Ammon's horn (tissue), 1 donor: ENCODE measurements at regions not wholly inside any gene's neighbourhood (a gene's known extent, or its start where the extent isn't known, plus 50 kb on each side); places are given as distances from the start of the nearest gene placed in this dataset.
A peak's percentile ranks its signal among the peaks of the same experiment; 100 is the strongest.

Experiments used
- DNase-seq: peaks from one replicate; pipeline ENCODE4 v3.0.0-alpha.2; 2016; ENCODE audit warnings: low spot score

DNA sequence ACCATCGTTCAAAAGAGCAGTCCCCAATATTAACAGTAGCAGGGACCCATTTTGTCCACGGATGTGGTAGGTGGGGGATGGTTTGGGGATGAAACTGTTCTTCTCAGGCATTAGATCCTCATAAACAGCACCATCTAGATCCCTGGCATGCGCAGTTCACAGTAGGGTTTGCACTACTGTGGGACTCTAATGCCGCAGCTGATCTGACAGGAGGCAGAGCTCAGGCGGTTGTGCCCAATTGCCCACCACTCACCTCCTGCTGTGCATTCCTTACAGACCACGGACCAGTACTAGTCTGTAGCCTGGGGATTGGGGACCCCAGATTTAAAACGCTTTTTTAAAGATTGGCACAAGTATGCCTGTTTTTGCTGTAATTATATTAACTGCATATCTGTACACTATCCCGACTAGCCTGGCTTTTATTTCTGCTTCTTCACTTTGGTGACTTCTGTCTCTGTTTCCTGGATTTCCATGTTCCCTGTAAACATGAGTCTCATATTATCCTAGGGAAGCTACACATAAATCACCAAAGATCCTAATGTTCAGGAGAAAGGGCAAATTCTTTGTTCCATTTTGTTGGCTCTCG is 163.3 kb upstream of the AKR1E2 start:
- DNase-seq = no peak

DNA sequence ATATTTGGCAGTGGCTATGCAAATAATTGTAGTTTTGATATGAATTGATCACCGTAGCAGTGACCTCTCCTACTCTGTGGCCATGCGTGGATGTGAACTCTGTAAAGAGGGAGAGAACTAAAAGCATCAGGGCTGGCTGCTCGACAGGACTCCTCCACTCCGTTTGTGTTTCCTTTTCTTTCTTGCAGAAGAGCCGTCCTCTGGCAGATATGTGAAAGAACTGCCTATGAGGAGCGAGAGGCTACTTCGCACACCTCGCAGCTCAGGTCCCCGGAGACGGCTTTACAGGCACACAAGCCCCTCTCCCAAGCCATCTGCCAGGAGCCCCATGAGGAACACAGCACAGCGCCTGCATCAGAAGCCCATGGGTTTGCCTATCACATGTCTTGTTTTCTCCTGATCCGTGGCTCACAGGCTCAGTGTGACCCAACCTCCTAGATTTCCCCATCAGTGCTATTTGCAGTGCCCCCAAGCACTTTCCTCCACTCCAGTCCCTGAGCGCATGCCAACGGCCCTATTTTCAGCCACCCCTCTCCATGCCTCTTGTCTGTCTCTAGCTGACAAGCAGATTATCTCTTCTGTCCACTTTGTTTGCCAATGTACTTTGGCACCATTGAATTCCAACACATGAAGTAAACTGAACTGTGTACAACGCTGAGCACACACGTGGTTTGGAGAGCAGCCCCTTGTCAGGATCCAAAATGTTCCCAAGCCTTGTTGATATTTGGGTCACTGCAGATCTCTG is 164.3 kb upstream of the AKR1E2 start:
- DNase-seq = no peak

DNA sequence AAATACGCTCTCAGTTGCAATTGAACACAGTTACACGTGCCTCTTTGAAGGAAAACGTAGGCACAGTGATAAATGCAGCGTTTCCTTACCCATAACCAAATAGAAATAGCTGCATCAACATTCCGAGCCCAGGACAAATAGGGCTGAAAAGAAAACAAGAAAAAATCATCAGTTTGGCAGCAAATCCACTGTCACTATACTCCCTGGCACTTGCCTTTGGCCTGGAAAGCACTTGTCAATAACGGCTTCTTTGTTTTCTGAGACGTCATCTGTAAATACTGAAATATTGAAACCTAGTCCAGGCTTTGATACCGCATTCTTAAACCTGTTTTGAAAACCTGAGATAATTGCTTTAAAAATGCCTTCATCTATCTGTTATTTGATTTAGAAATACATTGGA is 167.2 kb upstream of the AKR1E2 start:
- no peak for DNase-seq

DNA sequence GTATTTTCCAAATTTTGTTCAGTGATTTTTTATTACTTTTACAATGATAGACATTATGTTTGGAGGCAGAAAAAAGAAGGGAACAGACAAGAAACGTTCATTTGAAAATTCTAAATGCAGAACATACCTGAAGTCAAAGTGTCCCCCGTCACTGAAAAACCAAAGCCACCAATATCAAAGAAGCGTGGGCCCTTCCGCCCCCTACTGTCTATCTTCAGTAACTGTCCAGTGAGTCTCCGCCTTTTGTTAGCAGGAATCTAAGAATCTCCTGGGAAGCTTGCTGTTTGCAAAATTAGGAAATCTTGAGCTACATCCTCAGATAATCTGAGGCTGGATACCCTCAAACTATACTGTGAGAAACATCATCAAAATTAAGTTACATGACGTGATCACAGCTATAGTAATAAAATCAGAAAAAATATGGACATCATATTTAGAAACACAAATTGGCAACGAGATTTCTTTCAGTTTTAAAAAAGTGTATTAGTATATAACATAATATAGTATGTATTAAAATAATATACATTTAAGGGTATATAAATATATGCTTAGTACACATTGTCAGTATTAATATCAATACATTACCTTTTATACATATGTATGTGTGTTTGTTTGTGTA is 169.3 kb upstream of the AKR1E2 start:
- peak; percentile 75 for DNase-seq

DNA sequence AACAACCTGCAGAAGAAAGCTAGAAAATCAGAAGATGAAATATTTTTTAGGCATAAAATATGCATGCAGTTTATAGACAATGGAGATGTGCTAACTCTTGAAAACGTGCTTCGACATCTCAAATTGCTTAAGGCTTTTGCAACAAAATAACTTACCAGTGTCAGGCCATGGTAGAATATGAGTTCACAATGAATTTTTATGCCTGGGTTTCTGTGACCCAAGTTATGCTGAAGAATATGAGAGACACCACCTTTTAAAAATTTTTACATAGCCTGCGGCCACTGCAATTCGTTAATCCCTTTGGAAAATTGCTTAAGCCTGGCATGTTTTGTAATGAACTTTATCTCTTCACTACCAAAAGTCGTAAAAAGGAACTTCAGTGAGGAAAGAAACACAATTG is 170.1 kb upstream of the AKR1E2 start:
- DNase-seq = no peak

DNA sequence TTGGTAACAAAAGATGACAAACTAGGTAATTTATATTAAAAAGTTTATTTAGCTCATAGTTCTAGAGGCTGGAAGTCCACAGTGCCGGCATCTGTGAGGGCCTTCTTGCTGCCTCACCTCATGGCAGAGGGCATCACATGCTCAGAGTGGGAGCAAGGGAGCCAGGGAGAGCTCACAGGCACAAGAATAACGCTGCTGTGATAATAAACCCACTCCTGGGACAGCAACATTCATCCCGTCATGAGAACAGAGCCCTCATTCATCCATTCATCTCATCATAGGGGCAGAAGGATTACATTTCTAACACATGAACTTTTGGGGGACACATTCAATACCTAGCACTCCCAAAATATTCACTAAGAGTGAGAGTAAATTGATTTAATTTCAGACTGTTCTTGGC is 170.6 kb upstream of the AKR1E2 start:
- no peak for DNase-seq

DNA sequence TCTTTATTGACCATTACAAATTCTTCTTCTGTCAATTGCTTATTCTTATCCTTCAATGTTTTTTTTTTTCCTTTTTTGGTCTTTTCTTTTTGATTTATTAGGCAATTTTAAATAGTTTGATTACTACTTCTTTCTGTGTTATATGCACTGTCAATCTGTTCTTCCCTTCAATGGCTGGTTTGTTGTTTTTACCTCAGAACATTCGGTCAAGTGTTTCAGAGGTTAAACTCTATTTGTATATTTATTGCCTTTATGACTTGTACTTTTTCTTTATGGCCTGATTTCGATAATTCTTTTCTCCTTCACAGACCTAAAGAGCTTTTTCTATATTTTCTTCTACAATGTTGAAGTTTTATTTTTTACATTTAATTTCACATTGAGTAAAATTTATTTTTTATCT is 171.5 kb upstream of the AKR1E2 start:
- DNase-seq = no peak

DNA sequence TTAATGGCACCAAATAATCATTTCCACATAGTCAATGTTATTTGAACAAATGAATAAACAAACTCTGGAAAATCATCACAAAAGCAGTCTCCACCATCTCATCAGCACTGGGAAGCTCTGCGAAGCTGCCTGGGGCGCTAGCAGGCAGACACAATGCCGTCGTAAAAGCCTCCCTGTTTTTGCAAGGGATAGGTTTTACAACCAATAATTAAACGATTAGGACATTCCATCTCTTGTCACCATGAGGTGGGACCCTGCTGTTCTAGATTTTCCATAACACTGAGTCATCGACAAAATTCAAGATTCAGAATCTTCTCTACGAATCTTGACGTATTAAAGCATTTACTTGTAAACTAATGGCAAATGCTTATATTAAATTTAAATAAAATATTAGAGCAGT is 172.8 kb upstream of the AKR1E2 start:
- no peak for DNase-seq

DNA sequence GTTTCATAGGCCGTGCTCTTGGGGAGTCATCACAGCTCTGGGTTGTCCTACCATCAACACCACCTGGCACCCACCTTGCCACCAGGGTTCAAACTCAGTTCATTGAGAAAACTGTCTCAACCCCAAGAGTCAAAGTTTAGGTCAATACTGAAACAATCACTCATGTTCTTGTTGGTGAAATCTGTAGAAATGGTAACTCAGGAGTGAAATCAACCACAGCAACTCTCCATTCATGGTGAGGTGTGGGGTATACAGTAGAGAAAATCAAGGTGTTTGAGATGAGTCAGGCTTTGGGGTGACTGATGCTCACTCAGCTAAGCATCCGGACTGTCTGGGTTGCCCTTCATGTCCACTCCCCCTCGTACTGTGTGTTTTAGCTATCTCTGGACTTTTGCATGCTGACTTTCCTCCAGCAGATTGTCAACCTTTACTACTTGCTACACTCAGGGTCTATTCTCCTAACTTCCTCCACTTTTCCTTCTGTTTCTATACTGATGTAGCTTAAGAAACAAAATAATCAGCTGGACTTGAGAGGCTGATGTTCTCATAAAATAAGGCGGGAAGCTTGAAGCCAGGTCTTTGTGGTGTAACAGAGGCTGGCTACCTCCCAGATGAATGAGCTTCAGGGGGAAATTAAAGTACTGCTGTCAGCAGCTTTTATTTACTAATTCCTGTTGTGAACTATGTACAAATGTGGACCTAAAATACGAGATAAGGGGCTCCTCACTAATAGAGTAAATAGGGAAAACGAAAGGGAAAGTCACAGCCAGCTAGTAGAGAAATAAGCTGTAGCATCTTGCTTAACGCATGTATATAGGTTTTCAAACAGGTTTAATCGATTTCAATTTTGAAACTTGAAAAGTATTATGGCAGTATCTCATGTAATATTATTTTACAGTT is 173.6 kb upstream of the AKR1E2 start:
- DNase-seq = no peak

DNA sequence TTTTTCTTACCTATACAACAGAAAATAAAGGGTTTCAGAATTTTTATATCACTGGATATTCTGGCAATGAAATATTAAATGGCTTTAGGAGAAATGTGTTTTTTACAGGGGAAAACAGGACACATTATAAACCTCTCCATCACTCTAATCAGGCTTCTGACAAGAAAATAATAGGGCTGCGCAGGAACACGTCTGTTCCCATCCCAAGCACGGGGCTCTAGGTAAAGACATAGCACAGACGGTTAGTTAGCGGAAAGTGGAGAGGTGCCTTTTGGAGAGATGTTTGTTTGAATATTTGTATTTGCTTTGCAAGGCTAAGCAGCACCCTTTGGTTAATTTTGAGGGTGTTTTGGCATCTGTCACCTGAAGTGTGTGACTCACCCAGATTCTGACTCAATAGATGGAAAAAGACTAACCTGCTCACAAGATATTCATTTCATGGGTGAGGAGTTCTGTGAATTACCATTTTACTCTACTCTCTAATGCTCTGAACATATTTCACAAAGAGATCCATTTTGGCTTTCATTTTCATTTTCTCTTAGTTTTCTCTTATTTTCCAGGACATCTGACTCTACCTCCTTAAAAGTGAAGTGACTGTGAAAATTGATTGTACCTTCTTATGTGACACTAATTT is 174.5 kb upstream of the AKR1E2 start:
- no peak for DNase-seq

DNA sequence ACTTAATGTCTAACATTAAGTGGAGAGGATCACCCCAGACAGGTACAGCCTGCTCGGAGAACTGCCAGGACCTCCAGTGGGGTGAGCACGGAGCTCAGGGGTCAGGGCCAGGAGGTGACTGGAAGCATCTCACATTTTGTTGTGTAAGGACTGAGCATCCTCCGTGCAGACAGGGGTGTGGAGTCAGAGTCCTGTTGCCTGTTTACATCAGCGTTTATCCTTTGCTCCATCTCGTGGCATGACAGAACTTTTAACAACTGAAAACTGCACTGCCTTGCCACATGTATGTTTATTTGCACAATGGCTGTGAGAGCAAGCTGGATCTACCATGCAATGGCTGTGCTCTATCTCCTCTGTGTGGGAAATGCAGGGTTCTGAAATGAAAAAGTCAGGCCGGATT is 175.4 kb upstream of the AKR1E2 start:
- no peak for DNase-seq

DNA sequence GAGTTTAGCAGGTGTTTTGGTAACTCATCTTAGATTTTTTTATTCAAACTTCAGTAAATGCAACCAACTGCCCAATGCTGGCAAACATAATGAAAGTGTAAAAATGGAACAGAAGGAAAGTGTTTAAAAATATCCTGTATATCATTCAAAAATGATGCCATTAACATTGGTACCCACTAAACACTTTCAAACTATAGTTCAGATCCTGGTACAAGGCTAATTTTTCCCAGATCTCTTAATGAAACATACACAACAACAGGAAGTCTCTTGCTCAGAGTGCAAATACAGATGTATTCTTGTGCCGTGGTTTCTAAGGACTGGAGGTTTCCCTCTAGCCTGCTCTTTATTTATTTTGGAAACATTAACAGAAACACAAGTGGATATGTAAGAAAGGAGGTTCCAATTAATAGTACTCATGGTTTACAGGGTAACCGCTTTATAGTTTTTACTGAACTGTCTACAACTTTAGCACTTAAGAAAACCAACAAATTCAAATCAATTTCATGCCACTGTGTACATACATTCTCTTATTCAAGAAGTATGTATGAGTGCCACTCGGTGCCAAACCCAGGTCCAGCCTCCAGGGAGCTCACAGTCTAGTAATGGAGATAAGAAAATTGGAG is 176.0 kb upstream of the AKR1E2 start:
- DNase-seq = no peak

DNA sequence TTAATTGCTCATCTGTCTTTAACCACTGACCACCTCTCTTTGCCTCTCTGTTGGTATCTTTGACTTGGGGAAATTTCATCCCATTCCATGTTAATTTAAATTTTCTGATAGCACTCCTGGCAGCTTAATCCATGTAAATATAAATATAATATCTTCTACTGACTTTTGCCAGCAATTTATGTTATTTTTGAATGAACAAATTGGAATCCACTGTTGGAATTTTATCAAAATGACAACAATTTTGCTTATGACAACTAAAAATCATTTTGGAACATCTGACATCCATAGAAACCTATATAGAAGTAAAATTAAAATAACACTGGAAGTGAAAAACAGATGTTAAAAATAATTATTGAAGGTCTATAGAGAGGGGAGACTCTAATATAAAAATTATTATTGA is 176.5 kb upstream of the AKR1E2 start:
- DNase-seq = no peak

DNA sequence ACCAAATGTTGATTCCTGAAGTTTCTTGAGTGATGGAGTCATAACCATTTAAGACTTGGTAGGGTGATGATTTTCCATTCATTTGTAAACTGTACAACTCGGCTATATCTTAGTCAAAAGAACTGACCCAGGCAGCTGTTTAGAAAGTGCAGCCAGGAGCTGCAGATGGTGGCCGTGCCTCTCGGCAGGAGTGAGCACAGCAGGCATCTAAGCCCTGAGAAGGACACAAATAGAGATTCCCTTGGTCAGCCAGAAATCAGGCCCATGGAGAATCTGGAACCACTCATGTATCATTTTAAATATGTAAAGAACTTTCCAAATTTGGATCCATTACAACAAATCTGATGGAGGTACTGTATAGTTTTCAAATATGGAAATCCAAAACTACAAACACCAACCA is 177.0 kb upstream of the AKR1E2 start:
- DNase-seq = no peak

DNA sequence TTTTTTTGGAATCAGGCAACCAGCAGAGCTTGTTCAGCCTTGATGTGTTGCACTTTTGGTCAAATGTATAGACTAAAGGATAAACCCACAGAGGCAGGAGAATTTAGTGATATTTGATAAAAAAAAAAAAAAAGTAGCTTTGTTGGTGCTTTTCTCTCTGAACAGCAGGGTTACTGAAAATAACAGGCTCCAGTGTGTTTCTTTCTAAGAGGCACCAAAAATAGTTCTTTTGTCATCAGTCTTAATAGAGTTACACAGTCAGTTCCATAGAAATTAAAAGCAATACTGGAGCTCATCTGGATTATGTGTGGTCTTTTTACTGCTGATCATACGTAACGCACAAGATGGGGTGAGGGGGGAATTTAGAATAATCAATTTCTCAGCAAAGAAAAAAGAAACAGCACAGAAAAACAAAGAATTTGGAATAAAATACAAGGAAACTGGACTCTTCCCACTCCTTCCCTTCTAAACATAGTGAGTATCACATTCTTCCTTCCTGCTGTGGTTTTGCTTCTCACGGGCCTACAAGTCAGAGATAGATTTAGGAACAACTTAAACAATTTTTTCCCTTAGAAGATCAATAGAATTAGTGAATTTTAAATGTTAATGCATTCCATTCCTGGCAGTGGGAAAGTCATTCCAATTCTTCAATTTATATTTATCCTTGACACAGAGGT is 178.8 kb upstream of the AKR1E2 start:
- DNase-seq = no peak

DNA sequence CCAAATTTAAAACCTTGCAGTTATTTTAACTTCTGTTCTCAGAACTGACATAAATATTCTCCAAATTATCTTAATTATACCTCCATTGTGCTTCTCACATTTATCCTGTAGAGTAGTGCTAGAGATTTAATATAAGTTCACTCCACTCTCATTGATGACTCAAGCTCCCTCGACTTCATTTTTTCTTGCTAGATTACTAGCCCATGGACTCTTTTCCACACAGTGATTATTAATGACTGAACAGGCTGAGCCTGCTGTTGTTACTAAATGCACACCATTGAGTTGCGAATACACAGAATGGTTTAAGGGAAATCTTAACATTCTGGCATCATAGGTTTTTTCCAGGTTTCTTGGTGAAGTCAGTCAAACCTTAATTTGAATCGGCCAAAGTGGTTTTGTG is 179.5 kb upstream of the AKR1E2 start:
- DNase-seq = no peak

DNA sequence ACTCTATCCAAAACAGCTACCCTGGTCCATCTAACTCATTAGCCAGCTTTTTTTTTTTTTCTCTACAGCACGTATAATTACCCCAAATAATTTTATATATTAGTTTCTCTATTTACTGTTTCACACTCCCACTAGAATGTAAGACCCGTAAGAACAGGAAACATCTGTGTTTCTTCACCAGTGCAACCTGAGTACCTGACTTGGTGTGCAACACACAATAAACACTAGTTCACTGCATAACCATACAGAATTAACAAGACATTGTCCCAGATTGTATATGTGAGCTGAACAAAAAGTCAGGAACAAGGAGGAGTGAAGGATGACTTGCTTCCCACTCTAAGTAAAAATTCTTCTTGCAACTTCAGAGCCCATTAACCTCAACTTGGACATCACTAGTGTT is 180.2 kb upstream of the AKR1E2 start:
- DNase-seq = no peak

DNA sequence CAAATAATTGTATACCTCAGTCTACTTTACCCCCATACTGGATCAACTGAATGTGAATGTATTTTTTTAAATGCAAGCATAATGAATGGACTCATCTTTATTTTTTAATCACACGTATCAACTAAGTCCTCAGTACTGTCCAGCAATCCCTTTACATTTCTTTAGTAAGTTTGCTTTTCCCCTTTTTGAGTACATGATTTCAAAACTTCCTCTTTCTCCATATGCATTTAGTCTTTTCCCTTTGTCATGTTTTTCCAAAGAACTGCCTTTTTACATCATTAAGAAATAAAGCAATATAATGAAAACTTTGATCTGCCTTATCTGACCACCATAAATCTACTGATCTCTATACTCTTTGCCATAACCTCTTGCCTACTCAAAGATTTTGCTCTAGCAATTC is 182.5 kb upstream of the AKR1E2 start:
- no peak for DNase-seq

DNA sequence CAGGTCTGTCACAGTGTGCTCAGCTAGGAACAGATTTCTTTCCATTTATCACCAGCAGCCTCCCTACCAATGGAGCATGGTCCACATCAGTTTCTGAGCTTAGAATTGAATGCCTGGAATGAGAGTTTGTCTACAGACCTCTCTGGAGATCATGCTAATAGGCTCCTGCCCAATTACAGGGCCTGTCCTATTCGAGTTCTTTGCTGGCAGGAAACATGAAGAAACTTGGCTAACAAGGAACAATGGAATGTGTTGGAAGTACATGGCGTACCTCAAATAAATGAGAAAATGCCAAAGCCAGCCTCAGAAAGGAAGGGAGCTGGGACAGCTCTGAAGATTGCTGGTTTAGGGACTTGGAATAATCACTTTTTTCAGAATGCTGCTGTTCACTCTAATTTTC is 186.0 kb upstream of the AKR1E2 start:
- DNase-seq = peak; percentile 37

DNA sequence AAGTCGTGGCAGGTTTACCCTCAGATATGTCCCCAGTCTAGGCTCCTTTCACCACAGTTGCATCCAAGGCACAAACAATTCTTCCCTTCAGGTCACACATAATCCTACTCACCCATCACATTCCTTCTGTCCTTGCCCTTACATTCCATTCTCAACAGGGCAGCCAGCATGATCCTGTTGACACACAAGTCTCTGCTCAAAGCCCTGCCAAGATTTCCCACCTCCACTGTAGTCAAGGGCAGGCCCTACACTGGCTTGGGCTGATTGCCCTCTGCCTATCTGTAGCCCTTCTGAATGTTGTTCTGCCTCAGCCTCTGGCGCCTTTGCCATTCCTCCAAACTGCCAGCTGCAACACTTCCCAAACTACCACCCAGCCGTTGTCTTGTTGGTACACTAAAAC is 187.9 kb upstream of the AKR1E2 start:
- no peak for DNase-seq

DNA sequence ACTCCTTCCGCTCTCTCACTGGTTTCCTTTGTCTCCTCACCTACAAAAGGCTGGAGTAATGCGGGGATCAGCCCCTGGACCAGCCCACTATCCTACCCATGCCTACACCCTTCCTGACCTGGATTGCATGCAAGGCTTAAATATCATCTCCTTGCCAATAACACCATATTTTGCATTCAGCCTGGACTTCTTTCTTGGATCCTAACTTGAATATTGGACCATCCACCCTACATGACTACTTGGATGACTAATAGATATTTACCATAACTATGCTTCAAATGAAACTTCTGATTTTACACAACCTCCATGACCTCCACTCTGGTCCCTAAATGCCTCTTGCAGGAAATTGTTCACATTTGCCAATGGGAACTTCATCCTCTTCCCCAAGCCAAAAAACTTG is 188.3 kb upstream of the AKR1E2 start:
- no peak for DNase-seq
